IMR-90 (cell line): ENCODE measurements at regions not wholly inside any gene's neighbourhood (a gene's known extent, or its start where the extent isn't known, plus 50 kb on each side); places are given as distances from the start of the nearest gene placed in this dataset.

Source experiments
- ATAC-seq: fragments of 200-7000 bp; cut with Tn5 transposase; 2 replicates; pipeline ENCODE4 v1.9.1; 2020; ENCODE audit warnings: low read depth, mild to moderate bottlenecking, moderate library complexity
- BruUV-seq: library from RNA; stranded (reverse); fragments of 400-500 nt; replicated peaks from 2 replicates; lab custom pipeline; 2021; lab: Mats Ljungman, UMichigan
- CTCF ChIA-PET: fragments of 300-600 bp; formaldehyde crosslinking; extraction: SDS; loops from one replicate; lab custom pipeline; 2021; ENCODE audit warnings: antibody characterized with exemption; lab: Yijun Ruan, JAX
- POLR2A ChIA-PET: fragments of 300-600 bp; sonication (Branson Sonifier 250); formaldehyde crosslinking; loops from one replicate; lab custom pipeline; 2022; ENCODE audit warnings: antibody characterized with exemption; ENCODE audit not compliant: unreplicated experiment; lab: Charles Lee
- DNase-seq: peaks from one replicate; pipeline ENCODE4 v3.0.0; 2013
- H2AFZ ChIP-seq: replicated peaks from 2 replicates; pipeline ENCODE3; 2013; ENCODE audit warnings: low read length, mild to moderate bottlenecking; ENCODE audit not compliant: poor library complexity
- H2AK5ac ChIP-seq: 2 replicates; pipeline ENCODE4 v1.6.1; 2013; ENCODE audit warnings: low read depth, low read length, inconsistent platforms
- H2AK9ac ChIP-seq: replicated peaks from 2 replicates; pipeline ENCODE3; 2013; ENCODE audit warnings: mild to moderate bottlenecking, low read depth, low read length, moderate library complexity; ENCODE audit not compliant: poor library complexity
- H2BK120ac ChIP-seq: 2 replicates; pipeline ENCODE4 v1.6.1; 2013; ENCODE audit warnings: low read depth, low read length, inconsistent platforms
- H2BK15ac ChIP-seq: 3 replicates; pipeline ENCODE4 v1.6.1; 2013; ENCODE audit warnings: low read depth, low read length, inconsistent platforms
- H2BK20ac ChIP-seq: 2 replicates; pipeline ENCODE4 v1.6.1; 2013; ENCODE audit warnings: low read depth, mild to moderate bottlenecking, inconsistent platforms, low read length, moderate library complexity
- H2BK5ac ChIP-seq: 2 replicates; pipeline ENCODE4 v1.6.1; 2013; ENCODE audit warnings: mild to moderate bottlenecking, low read depth, low read length, inconsistent platforms; ENCODE audit not compliant: poor library complexity, severe bottlenecking
- H3K14ac ChIP-seq: replicated peaks from 2 replicates; pipeline ENCODE4 v1.6.1; 2013; ENCODE audit warnings: low read depth, low read length, inconsistent platforms
- H3K18ac ChIP-seq: 2 replicates; pipeline ENCODE4 v1.6.1; 2013; ENCODE audit warnings: low read depth, low read length, control low read depth
- H3K23ac ChIP-seq: 2 replicates; pipeline ENCODE4 v1.6.1; 2013; ENCODE audit warnings: low read depth, low read length, inconsistent platforms
- H3K27ac ChIP-seq: 2 replicates; pipeline ENCODE4 v1.5.1; 2013; ENCODE audit warnings: mild to moderate bottlenecking, control low read depth, low read length; ENCODE audit not compliant: insufficient read depth
- H3K27me3 ChIP-seq: 2 replicates; pipeline ENCODE4 v1.6.1; 2013; ENCODE audit warnings: low read length; ENCODE audit not compliant: control insufficient read depth, insufficient read depth
- H3K36me3 ChIP-seq: 2 replicates; pipeline ENCODE4 v1.6.1; 2013; ENCODE audit warnings: low read length, mixed read lengths; ENCODE audit not compliant: control insufficient read depth, insufficient read depth
- H3K4ac ChIP-seq: 2 replicates; pipeline ENCODE4 v1.6.1; 2013; ENCODE audit warnings: low read depth, low read length, inconsistent platforms
- H3K4me1 ChIP-seq: 2 replicates; pipeline ENCODE4 v1.6.1; 2013; ENCODE audit warnings: low read length, mixed read lengths; ENCODE audit not compliant: control insufficient read depth, insufficient read depth
- H3K4me2 ChIP-seq: 2 replicates; pipeline ENCODE4 v1.6.1; 2013; ENCODE audit warnings: low read depth, mild to moderate bottlenecking, control low read depth, low read length, moderate library complexity
- H3K4me3 ChIP-seq: 2 replicates; pipeline ENCODE4 v1.5.1; 2013; ENCODE audit warnings: low read depth, mild to moderate bottlenecking, control low read depth, low read length, moderate library complexity; ENCODE audit not compliant: insufficient read depth
- H3K56ac ChIP-seq: 2 replicates; pipeline ENCODE4 v1.6.1; 2013; ENCODE audit warnings: low read length, inconsistent platforms; ENCODE audit not compliant: insufficient read depth; ENCODE audit errors: extremely low read depth
- H3K79me1 ChIP-seq, 2 experiments: 2 replicates each; pipeline ENCODE4 v1.6.1; 2013; ENCODE audit warnings: low read length in 2 of 2, inconsistent platforms in 1 of 2, low read depth in 1 of 2
- H3K9ac ChIP-seq: 2 replicates; pipeline ENCODE4 v1.6.1; 2013; ENCODE audit warnings: low read depth, low read length, control low read depth
- H3K9me1 ChIP-seq: 2 replicates; pipeline ENCODE4 v1.6.1; 2013; ENCODE audit warnings: low read length, inconsistent platforms; ENCODE audit not compliant: insufficient read depth
- H3K9me3 ChIP-seq: 2 replicates; pipeline ENCODE4 v1.6.1; 2013; ENCODE audit warnings: low read length; ENCODE audit not compliant: control insufficient read depth, insufficient read depth
- H4K20me1 ChIP-seq: 2 replicates; pipeline ENCODE4 v1.6.1; 2013; ENCODE audit warnings: low read length, inconsistent platforms; ENCODE audit not compliant: insufficient read depth
- H4K5ac ChIP-seq: 2 replicates; pipeline ENCODE4 v1.6.1; 2013; ENCODE audit warnings: mild to moderate bottlenecking, low read depth, low read length, control low read depth
- H4K8ac ChIP-seq, 2 experiments: 2 replicates each; pipeline ENCODE4 v1.6.1; 2013; ENCODE audit warnings: low read depth in 2 of 2, low read length in 2 of 2, control low read depth in 1 of 2, inconsistent platforms in 1 of 2
- H4K91ac ChIP-seq: 2 replicates; pipeline ENCODE4 v1.6.1; 2013; ENCODE audit warnings: low read depth, low read length, inconsistent platforms; ENCODE audit not compliant: insufficient read depth
- BHLHE40 ChIP-seq: fragments of 150-350 bp; IDR thresholded peaks from 2 replicates; pipeline ENCODE4 v1.6.1; 2016; ENCODE audit warnings: mild to moderate bottlenecking, low read depth, low read length
- CEBPB ChIP-seq: IDR thresholded peaks from 2 replicates; pipeline ENCODE4 v1.6.1; 2012; ENCODE audit warnings: low read depth, low read length, improper control_type of control experiment
- CHD1 ChIP-seq: IDR thresholded peaks from 2 replicates; pipeline ENCODE4 v1.6.1; 2012; ENCODE audit warnings: low read depth, low read length, improper control_type of control experiment
- CTCF ChIP-seq: conservative IDR thresholded peaks from 2 replicates; pipeline ENCODE4 v1.5.1; 2012; ENCODE audit warnings: mild to moderate bottlenecking, low read depth, low read length, improper control_type of control experiment
- ELK1 ChIP-seq: fragments of 150-350 bp; IDR thresholded peaks from 2 replicates; pipeline ENCODE4 v1.6.1; 2016; ENCODE audit warnings: low read depth, mild to moderate bottlenecking, low read length, moderate library complexity, borderline replicate concordance
- FOS ChIP-seq: fragments of 150-350 bp; IDR thresholded peaks from 2 replicates; pipeline ENCODE4 v1.6.1; 2016; ENCODE audit warnings: low read depth, low read length
- MAFK ChIP-seq: IDR thresholded peaks from 2 replicates; pipeline ENCODE4 v1.6.1; 2012; ENCODE audit warnings: low read depth, low read length, improper control_type of control experiment
- MAZ ChIP-seq: IDR thresholded peaks from 2 replicates; pipeline ENCODE4 v1.6.1; 2012; ENCODE audit warnings: low read depth, mild to moderate bottlenecking, low read length, improper control_type of control experiment, moderate library complexity, borderline replicate concordance
- MXI1 ChIP-seq: IDR thresholded peaks from 2 replicates; pipeline ENCODE4 v1.6.1; 2012; ENCODE audit warnings: low read depth, mild to moderate bottlenecking, low read length, moderate library complexity, borderline replicate concordance
- NFE2L2 ChIP-seq: fragments of 150-350 bp; IDR thresholded peaks from 2 replicates; pipeline ENCODE4 v1.6.1; 2016; ENCODE audit warnings: low read depth, mild to moderate bottlenecking, low read length
- POLR2A ChIP-seq: IDR thresholded peaks from 2 replicates; pipeline ENCODE4 v1.6.1; 2012; ENCODE audit warnings: mild to moderate bottlenecking, low read depth, low read length
- RAD21 ChIP-seq: IDR thresholded peaks from 2 replicates; pipeline ENCODE4 v1.6.1; 2012; ENCODE audit warnings: low read length, improper control_type of control experiment
- RCOR1 ChIP-seq: IDR thresholded peaks from 2 replicates; pipeline ENCODE4 v1.6.1; 2012; ENCODE audit warnings: mild to moderate bottlenecking, low read length, improper control_type of control experiment; ENCODE audit not compliant: insufficient replicate concordance
- RFX5 ChIP-seq: IDR thresholded peaks from 2 replicates; pipeline ENCODE4 v1.8.0; 2012; ENCODE audit warnings: low read depth, mild to moderate bottlenecking, low read length, moderate library complexity
- SMC3 ChIP-seq: fragments of 150-350 bp; IDR thresholded peaks from 2 replicates; pipeline ENCODE4 v1.6.1; 2016; ENCODE audit warnings: low read depth, mild to moderate bottlenecking, antibody characterized with exemption, low read length, moderate library complexity
- USF2 ChIP-seq: fragments of 150-350 bp; IDR thresholded peaks from 2 replicates; pipeline ENCODE4 v1.6.1; 2017; ENCODE audit warnings: mild to moderate bottlenecking, antibody characterized with exemption, low read length, low read depth
- WGBS, 2 experiments: methylation state at CpG; one replicate each; pipeline versions ENCODE4 v1.1.5 to v1.1.7; 2013; ENCODE audit warnings: missing lambda C conversion rate in 2 of 2; ENCODE audit not compliant: insufficient read length in 1 of 2; ENCODE audit errors: extremely low coverage in 2 of 2; 5-methylcytosine and 5-hydroxymethylcytosine counted together
- dilution Hi-C: fragments of 300-500 bp; cut with HindIII; formaldehyde crosslinking; loops from one replicate; pipeline ENCODE4 v1.14.3; 2018; ENCODE audit warnings: low sequenced_read_pairs; ENCODE audit not compliant: unreplicated experiment
- in situ Hi-C: fragments of 300-500 bp; cut with MboI; formaldehyde crosslinking; loops from 3 replicates; pipeline ENCODE4 v1.14.3; 2019; ENCODE audit warnings: low sequenced_read_pairs, inconsistent platforms, mixed read lengths
- intact Hi-C: fragments of 100-400 bp; cut with micrococcal nuclease; formaldehyde crosslinking; loops from 2 replicates; pipeline ENCODE4 v1.10.0; 2022

- no peaks in the 10 kb centered on the region for H3K79me1 ChIP-seq
- WGBS, 2 experiments = no CpG with 5 or more reads among the region's 2 CpGs
- no peak overlapping the region for H3K27ac ChIP-seq
- H2AFZ ChIP-seq = no peak overlapping the region
- H3K4me1 ChIP-seq = no peaks in the 10 kb centered on the region
- H2AK5ac ChIP-seq = no peak overlapping the region
- no peak overlapping the region for H4K91ac ChIP-seq
- ChIA-PET POLR2A (no interaction called here), CTCF (interaction anchor here (0.6 kb wide), 1 partner anchor 920 kb away, joined by 3 read pairs; no protein-coding TSS in a partner anchor)
- dilution Hi-C loops (no loop called here), in situ Hi-C loops (no loop called here), intact Hi-C loops (no loop called here)
- no peak for DNase-seq
- no peak overlapping the region for H3K56ac ChIP-seq
- H2BK5ac ChIP-seq = no peak overlapping the region
- H2BK15ac ChIP-seq = no peak overlapping the region
- no peaks in the 10 kb centered on the region for H3K9me3 ChIP-seq
- H3K9me1 ChIP-seq = no peaks in the 10 kb centered on the region; the same call in 1 of the 2 replicates
- no peaks in the 10 kb centered on the region for H3K36me3 ChIP-seq
- H3K9ac ChIP-seq = no peak overlapping the region
- no peak overlapping the region for H2BK20ac ChIP-seq
- H3K18ac ChIP-seq = no peak overlapping the region
- H3K27me3 ChIP-seq = no peaks in the 10 kb centered on the region
- H2BK120ac ChIP-seq = no peak overlapping the region
- no peak overlapping the region for H3K23ac ChIP-seq
- no peak overlapping the region for H3K4me3 ChIP-seq
- no peaks in the 10 kb centered on the region for H4K20me1 ChIP-seq
- no TSS peak for BruUV-seq
- no peak overlapping the region for H3K14ac ChIP-seq
- no peak overlapping the region for H3K4me2 ChIP-seq
- ATAC-seq = no peak
- H4K5ac ChIP-seq = no peak overlapping the region
- no peak overlapping the region for H4K8ac ChIP-seq
- H3K4ac ChIP-seq = no peak overlapping the region
- TF ChIP-seq FOS (no peak), RAD21 (no peak), MAZ (no peak), POLR2A (no peak), BHLHE40 (no peak), RFX5 (no peak), ELK1 (no peak), RCOR1 (no peak), MAFK (no peak), CHD1 (no peak), SMC3 (no peak), CTCF (no peak), CEBPB (no peak), MXI1 (no peak), NFE2L2 (no peak), USF2 (no peak)
- H2AK9ac ChIP-seq = no peak overlapping the region
Measured at GRCh38 chr1:96944432-96945092, 223.0 kb downstream of the PTBP2 start.
